ENCODE measurements at regions not wholly inside any gene's neighbourhood (a gene's known extent, or its start where the extent isn't known, plus 50 kb on each side); places are given as distances from the start of the nearest gene placed in this dataset.

DNA sequence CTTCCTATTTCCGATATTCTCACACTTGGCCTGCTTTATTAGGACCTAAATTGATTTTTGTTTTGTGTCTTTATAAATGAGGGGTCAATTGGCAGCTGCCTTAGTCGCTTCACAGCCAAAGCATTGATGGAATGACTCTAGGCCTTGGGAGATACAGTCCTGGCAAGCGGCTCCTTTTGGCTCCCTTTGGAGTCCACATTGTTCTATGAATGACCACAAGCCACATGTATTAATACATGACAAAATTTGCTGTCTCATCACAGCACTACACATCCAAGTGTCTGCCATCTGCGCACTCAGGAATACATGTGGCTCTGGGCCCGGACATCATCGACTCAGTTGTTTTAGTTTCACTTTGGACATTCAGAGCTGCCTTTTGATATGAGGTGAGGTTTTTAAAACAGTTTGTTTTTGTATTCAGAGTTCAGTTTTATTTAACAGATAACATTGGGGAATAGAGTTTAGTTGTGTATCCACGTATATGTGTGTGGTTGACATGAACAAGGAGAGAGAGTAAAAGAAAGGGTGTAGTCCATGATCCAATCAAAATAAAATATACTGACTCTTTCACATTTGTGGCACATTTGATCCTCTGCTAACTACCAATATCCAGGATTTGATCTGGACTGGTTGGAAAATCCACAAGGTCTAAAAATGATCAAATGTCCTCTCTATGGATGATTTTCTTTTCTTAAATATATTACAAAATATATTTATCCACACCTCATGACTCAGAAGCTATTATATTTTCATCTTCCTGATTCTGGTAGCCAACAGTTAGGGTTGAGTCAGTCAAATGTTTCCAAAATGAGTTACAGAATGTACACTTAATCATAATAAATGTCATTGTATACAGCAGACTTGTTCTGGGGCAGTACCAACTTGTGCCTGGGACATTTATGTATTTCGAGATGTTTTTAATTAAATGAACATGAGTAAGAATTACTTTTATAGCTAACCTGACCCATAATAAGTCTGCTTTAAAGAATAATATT, 114.0 kb upstream of the MTAP start:
- Histone ChIP-seq H3K4me1 (ENCODE audit: insufficient read depth, low read length) (peaks cover 4% of the 10 kb centered on the region), H3K36me3 (ENCODE audit: insufficient read depth, low read length) (no peaks in the 10 kb centered on the region), H3K9ac (ENCODE audit: low read length) (no peak overlapping the region), H3K9me3 (ENCODE audit: low read length) (no peaks in the 10 kb centered on the region), H3K4me3 (ENCODE audit: low read depth in 1 of 2, low read length in 2 of 2) (peak overlapping the region in 1 of 2 donors; percentile 1), H3K27ac (ENCODE audit: low read depth, low read length) (no peak overlapping the region), H3K27me3 (ENCODE audit: control insufficient read depth in 1 of 2, insufficient read depth in 2 of 2, low read length in 2 of 2) (no peaks in the 10 kb centered on the region)

- no peaks in the 10 kb centered on the region for H3K27me3 ChIP-seq (ENCODE audit: control insufficient read depth in 1 of 2, insufficient read depth in 2 of 2, low read length in 2 of 2)
- H3K4me3 ChIP-seq (ENCODE audit: low read depth in 1 of 2, low read length in 2 of 2), result no peak overlapping the region
- H3K9me3 ChIP-seq (ENCODE audit: low read length), result no peaks in the 10 kb centered on the region
- H3K4me1 ChIP-seq (ENCODE audit: insufficient read depth, low read length), result peaks cover 4% of the 10 kb centered on the region
- no peak overlapping the region for H3K27ac ChIP-seq (ENCODE audit: low read depth, low read length)
- no peaks in the 10 kb centered on the region for H3K36me3 ChIP-seq (ENCODE audit: insufficient read depth, low read length)
- H3K9ac ChIP-seq (ENCODE audit: low read length), result no peak overlapping the region
These were observed 112.6 kb upstream of the MTAP start for GRCh38 chr9:21689854-21690253.

GRCh38 chr9:21690561-21690960, 111.9 kb upstream of the MTAP start:
- peaks cover 4% of the 10 kb centered on the region for H3K4me1 ChIP-seq (ENCODE audit: insufficient read depth, low read length)
- no peaks in the 10 kb centered on the region for H3K36me3 ChIP-seq (ENCODE audit: insufficient read depth, low read length)
- no peak overlapping the region for H3K9ac ChIP-seq (ENCODE audit: low read length)
- H3K27ac ChIP-seq (ENCODE audit: low read depth, low read length), result no peak overlapping the region
- H3K9me3 ChIP-seq (ENCODE audit: low read length), result no peaks in the 10 kb centered on the region
- no peaks in the 10 kb centered on the region for H3K27me3 ChIP-seq (ENCODE audit: control insufficient read depth in 1 of 2, insufficient read depth in 2 of 2, low read length in 2 of 2)
- H3K4me3 ChIP-seq (ENCODE audit: low read depth in 1 of 2, low read length in 2 of 2), result no peak overlapping the region

GRCh38 chr9:21692390-21692789, 110.0 kb upstream of the MTAP start:
- Histone ChIP-seq H3K27ac (ENCODE audit: low read depth, low read length) (no peak overlapping the region), H3K9me3 (ENCODE audit: low read length) (no peaks in the 10 kb centered on the region), H3K9ac (ENCODE audit: low read length) (no peak overlapping the region), H3K4me1 (ENCODE audit: insufficient read depth, low read length) (peaks cover 4% of the 10 kb centered on the region), H3K27me3 (ENCODE audit: control insufficient read depth in 1 of 2, insufficient read depth in 2 of 2, low read length in 2 of 2) (no peaks in the 10 kb centered on the region), H3K4me3 (ENCODE audit: low read depth in 1 of 2, low read length in 2 of 2) (no peak overlapping the region), H3K36me3 (ENCODE audit: insufficient read depth, low read length) (no peaks in the 10 kb centered on the region)

GRCh38 chr9:21694424-21694823, 108.0 kb upstream of the MTAP start:
- Histone ChIP-seq H3K36me3 (ENCODE audit: insufficient read depth, low read length) (no peaks in the 10 kb centered on the region), H3K27ac (ENCODE audit: low read depth, low read length) (no peak overlapping the region), H3K27me3 (ENCODE audit: control insufficient read depth in 1 of 2, insufficient read depth in 2 of 2, low read length in 2 of 2) (no peaks in the 10 kb centered on the region), H3K9me3 (ENCODE audit: low read length) (no peaks in the 10 kb centered on the region), H3K9ac (ENCODE audit: low read length) (no peak overlapping the region), H3K4me3 (ENCODE audit: low read depth in 1 of 2, low read length in 2 of 2) (no peak overlapping the region), H3K4me1 (ENCODE audit: insufficient read depth, low read length) (peaks cover under 1% of the 10 kb centered on the region)

- Histone ChIP-seq H3K27ac (ENCODE audit: low read depth, low read length) (no peak overlapping the region), H3K36me3 (ENCODE audit: insufficient read depth, low read length) (no peaks in the 10 kb centered on the region), H3K27me3 (ENCODE audit: control insufficient read depth in 1 of 2, insufficient read depth in 2 of 2, low read length in 2 of 2) (no peaks in the 10 kb centered on the region), H3K4me1 (ENCODE audit: insufficient read depth, low read length) (no peaks in the 10 kb centered on the region), H3K4me3 (ENCODE audit: low read depth in 1 of 2, low read length in 2 of 2) (no peak overlapping the region), H3K9ac (ENCODE audit: low read length) (no peak overlapping the region), H3K9me3 (ENCODE audit: low read length) (no peaks in the 10 kb centered on the region)
These were observed 107.0 kb upstream of the MTAP start for GRCh38 chr9:21695443-21695842.

GRCh38 chr9:21695874-21696341, 106.5 kb upstream of the MTAP start:
- H3K4me3 ChIP-seq (ENCODE audit: low read depth in 1 of 2, low read length in 2 of 2), result no peak overlapping the region
- no peaks in the 10 kb centered on the region for H3K4me1 ChIP-seq (ENCODE audit: insufficient read depth, low read length)
- no peak overlapping the region for H3K9ac ChIP-seq (ENCODE audit: low read length)
- no peaks in the 10 kb centered on the region for H3K36me3 ChIP-seq (ENCODE audit: insufficient read depth, low read length)
- no peak overlapping the region for H3K27ac ChIP-seq (ENCODE audit: low read depth, low read length)
- no peaks in the 10 kb centered on the region for H3K9me3 ChIP-seq (ENCODE audit: low read length)
- no peaks in the 10 kb centered on the region for H3K27me3 ChIP-seq (ENCODE audit: control insufficient read depth in 1 of 2, insufficient read depth in 2 of 2, low read length in 2 of 2)

GRCh38 chr9:21696411-21696871, 106.0 kb upstream of the MTAP start:
- no peaks in the 10 kb centered on the region for H3K36me3 ChIP-seq (ENCODE audit: insufficient read depth, low read length)
- H3K4me1 ChIP-seq (ENCODE audit: insufficient read depth, low read length), result no peaks in the 10 kb centered on the region
- H3K27ac ChIP-seq (ENCODE audit: low read depth, low read length), result no peak overlapping the region
- H3K4me3 ChIP-seq (ENCODE audit: low read depth in 1 of 2, low read length in 2 of 2), result no peak overlapping the region
- no peaks in the 10 kb centered on the region for H3K9me3 ChIP-seq (ENCODE audit: low read length)
- H3K27me3 ChIP-seq (ENCODE audit: control insufficient read depth in 1 of 2, insufficient read depth in 2 of 2, low read length in 2 of 2), result no peaks in the 10 kb centered on the region
- no peak overlapping the region for H3K9ac ChIP-seq (ENCODE audit: low read length)

DNA sequence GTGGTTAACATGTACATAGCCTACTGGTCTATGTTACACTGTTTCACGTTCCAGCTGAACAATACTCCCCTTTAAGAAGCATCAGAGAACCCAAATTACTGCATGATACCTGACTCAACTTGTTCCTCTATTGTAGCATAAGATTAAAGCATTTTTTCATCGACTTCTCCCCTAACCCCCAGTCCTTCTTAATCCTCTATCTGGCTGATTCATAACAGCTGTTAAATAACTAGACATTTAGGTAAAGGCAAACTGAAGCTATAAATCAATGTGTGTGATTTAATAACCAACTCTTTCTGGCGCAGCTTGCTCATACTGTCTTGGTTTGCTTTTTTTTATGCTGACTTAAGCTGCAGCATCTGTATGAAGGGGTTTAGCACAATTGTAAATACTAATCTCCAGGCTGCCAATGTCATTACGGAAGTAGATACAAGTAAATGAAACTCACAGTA, 94.2 kb upstream of the MTAP start:
- Histone ChIP-seq H3K27me3 (ENCODE audit: control insufficient read depth in 1 of 2, insufficient read depth in 2 of 2, low read length in 2 of 2) (no peaks in the 10 kb centered on the region), H3K9ac (ENCODE audit: low read length) (no peak overlapping the region), H3K9me3 (ENCODE audit: low read length) (no peaks in the 10 kb centered on the region), H3K27ac (ENCODE audit: low read depth, low read length) (no peak overlapping the region), H3K4me1 (ENCODE audit: insufficient read depth, low read length) (no peaks in the 10 kb centered on the region), H3K4me3 (ENCODE audit: low read depth in 1 of 2, low read length in 2 of 2) (no peak overlapping the region), H3K36me3 (ENCODE audit: insufficient read depth, low read length) (no peaks in the 10 kb centered on the region)

GRCh38 chr9:21708856-21709255, 93.6 kb upstream of the MTAP start:
- Histone ChIP-seq H3K27ac (ENCODE audit: low read depth, low read length) (no peak overlapping the region), H3K4me1 (ENCODE audit: insufficient read depth, low read length) (no peaks in the 10 kb centered on the region), H3K27me3 (ENCODE audit: control insufficient read depth in 1 of 2, insufficient read depth in 2 of 2, low read length in 2 of 2) (no peaks in the 10 kb centered on the region), H3K36me3 (ENCODE audit: insufficient read depth, low read length) (no peaks in the 10 kb centered on the region), H3K9me3 (ENCODE audit: low read length) (no peaks in the 10 kb centered on the region), H3K4me3 (ENCODE audit: low read depth in 1 of 2, low read length in 2 of 2) (no peak overlapping the region), H3K9ac (ENCODE audit: low read length) (no peak overlapping the region)

DNA sequence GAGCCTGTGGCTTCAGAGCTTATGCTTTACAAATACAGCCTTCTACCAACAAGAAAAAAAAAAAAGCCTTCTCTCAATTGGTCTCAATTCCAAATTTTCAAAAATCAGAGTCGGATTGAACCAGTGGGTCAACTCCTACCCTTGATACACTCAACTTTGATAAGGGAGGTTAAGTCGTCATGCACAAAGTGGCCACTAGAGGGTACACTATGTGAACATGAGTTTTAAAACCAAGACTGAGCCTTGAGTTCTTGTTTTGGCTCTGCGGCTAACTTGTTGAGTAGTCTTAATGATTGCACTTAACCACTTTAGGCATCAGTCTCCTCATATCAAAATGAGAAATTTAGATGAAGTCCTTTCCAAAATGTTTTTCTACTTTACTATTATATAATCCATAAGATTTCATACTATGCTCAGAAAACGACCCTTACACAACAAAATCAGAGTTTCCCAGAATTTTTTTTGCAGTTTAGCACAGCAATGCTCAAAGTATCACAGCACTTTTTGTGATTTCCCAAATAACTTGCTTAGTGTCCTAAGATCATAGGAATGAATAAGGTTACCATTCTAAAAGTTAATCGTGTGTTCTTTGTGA, 92.9 kb upstream of the MTAP start:
- no peaks in the 10 kb centered on the region for H3K4me1 ChIP-seq (ENCODE audit: insufficient read depth, low read length)
- no peaks in the 10 kb centered on the region for H3K9me3 ChIP-seq (ENCODE audit: low read length)
- H3K36me3 ChIP-seq (ENCODE audit: insufficient read depth, low read length), result no peaks in the 10 kb centered on the region
- H3K4me3 ChIP-seq (ENCODE audit: low read depth in 1 of 2, low read length in 2 of 2), result no peak overlapping the region
- H3K27ac ChIP-seq (ENCODE audit: low read depth, low read length), result no peak overlapping the region
- no peaks in the 10 kb centered on the region for H3K27me3 ChIP-seq (ENCODE audit: control insufficient read depth in 1 of 2, insufficient read depth in 2 of 2, low read length in 2 of 2)
- no peak overlapping the region for H3K9ac ChIP-seq (ENCODE audit: low read length)
